ENCODE measurements at regions not wholly inside any gene's neighbourhood (a gene's known extent, or its start where the extent isn't known, plus 50 kb on each side); places are given as distances from the start of the nearest gene placed in this dataset.

DNA sequence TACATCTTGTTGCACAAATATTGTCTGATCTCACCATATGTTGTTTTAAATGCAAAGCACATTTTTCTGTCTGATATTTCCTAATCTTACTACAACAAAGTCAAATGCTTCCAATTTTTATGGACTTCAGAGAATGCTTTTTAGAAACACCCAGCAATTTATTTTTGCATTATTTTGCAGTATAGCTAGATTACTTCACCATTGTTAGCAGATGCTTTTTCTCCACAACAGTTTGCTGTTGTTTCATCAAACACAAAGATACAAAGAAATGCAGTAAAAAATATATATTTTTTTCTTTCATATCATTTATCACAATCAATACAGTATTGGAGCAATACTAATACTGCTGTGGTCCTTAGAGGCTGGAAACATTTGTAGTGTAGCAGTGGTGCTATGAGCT, 674.4 kb downstream of the TMTC2 start:
- H3K36me3 Mint-ChIP-seq = no peaks in the 10 kb centered on the region
- no peak for ATAC-seq
- no peak overlapping the region for H3K4me3 Mint-ChIP-seq
- DNase-seq (ENCODE audit: low spot score in 2 of 2) = no peak
- H3K9me3 Mint-ChIP-seq = no peaks in the 10 kb centered on the region
- no peak overlapping the region for H3K27ac Mint-ChIP-seq
- no peaks in the 10 kb centered on the region for H3K4me1 Mint-ChIP-seq

DNA sequence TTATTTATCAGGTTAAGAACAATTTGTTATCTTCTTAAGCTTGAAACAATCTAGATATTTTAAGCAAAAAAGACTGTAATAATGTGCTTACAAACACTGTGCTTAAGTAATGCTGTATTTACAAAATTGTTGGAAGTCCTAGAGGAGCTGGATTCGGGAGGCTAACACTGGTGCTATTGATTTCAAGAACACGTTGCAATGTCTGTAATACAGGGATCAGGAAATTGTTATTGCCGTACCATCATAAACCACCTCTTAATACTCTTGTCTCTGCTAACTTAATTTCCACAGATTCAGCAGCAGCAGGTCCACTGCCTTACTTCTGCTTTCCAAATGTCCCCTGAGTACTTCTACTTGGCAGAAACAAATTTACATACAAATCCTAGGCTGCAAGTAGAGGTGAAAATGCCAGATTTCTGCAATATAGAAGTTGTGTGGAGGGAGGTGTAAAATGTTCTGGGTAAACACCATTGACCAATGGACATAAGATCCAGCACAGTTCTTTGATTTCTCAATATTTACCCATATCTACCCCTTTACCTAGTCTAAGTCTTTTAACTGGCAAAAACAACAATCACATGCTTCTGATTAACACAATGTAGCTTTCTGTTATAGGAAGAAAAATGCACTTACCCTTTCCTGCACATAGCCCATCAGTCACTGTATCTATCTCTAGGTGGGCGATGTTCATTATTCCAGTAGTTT, 663.4 kb downstream of the TMTC2 start:
- Mint-ChIP-seq H3K4me3 (no peak overlapping the region), H3K4me1 (no peaks in the 10 kb centered on the region), H3K36me3 (no peaks in the 10 kb centered on the region), H3K9me3 (no peaks in the 10 kb centered on the region), H3K27ac (no peak overlapping the region)
- ATAC-seq (no peak), DNase-seq (ENCODE audit: low spot score in 2 of 2) (no peak)

DNA sequence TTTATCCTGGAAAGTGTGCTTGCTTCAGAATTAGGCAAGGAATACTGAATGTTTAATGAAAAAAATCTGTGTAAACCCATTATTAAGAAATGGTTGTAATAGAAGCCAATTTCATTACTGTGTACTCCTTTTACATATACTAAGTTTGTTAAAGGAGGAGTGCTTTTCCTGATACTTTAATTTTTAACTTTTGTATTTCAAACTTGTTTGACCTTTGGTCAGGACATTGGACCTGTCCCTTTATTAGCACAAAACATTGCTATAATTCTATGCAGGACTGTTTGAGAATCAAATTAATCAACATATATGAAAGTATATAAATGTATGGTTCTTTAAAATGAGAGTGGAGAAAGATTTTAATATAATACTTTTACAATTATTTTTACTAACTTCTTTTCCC, 659.6 kb downstream of the TMTC2 start:
- Mint-ChIP-seq H3K9me3 (peaks cover 3% of the 10 kb centered on the region), H3K4me3 (no peak overlapping the region), H3K27ac (no peak overlapping the region), H3K4me1 (no peaks in the 10 kb centered on the region), H3K36me3 (no peaks in the 10 kb centered on the region)
- DNase-seq (ENCODE audit: low spot score in 2 of 2) (no peak), ATAC-seq (no peak)

DNA sequence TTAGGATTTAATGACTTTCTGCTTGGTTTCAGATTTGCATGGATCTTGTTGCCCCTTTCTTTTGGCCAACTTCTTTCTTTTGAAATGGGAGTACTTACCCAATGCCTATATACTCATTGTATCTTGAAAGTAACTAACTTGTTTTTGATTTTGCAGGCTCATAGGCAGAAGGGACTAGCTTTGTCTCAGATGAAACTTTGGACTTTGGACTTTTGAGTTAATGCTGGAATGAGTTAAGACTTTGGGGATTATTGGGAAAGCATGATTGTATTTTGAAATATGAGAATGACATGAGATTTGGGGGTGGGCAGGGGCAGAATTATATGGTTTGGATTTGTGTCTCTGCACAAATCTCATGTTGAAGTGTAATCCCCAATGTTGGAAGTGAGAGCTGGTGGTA, 657.1 kb downstream of the TMTC2 start:
- Mint-ChIP-seq H3K4me3 (no peak overlapping the region), H3K36me3 (no peaks in the 10 kb centered on the region), H3K9me3 (peaks cover 5% of the 10 kb centered on the region), H3K4me1 (no peaks in the 10 kb centered on the region), H3K27ac (no peak overlapping the region)
- no peak for ATAC-seq
- DNase-seq (ENCODE audit: low spot score in 2 of 2) = no peak

DNA sequence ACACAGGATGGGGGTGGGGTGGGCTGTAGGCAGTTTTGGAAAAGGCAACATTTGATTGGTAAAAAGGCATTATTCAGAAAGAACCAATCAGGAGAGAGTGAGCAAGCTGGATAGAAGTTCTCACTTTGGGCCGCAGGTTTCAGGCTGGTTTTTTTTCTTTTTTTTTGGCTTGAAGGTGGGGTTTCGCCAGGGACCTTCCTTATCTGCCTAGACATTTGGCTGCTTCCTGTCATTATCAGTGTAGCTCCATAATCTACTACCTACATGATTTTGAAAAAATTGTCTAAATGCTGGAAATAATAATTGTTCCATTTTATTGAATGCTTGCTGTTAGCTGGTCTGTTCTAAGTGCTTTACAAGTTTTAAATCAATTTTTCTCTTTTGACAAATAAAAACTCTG, 649.0 kb downstream of the TMTC2 start:
- DNase-seq (ENCODE audit: low spot score in 2 of 2) = no peak
- no peak for ATAC-seq
- H3K27ac Mint-ChIP-seq = no peak overlapping the region
- peaks cover 3% of the 10 kb centered on the region for H3K9me3 Mint-ChIP-seq
- no peak overlapping the region for H3K4me3 Mint-ChIP-seq
- H3K36me3 Mint-ChIP-seq = no peaks in the 10 kb centered on the region
- H3K4me1 Mint-ChIP-seq = no peaks in the 10 kb centered on the region

DNA sequence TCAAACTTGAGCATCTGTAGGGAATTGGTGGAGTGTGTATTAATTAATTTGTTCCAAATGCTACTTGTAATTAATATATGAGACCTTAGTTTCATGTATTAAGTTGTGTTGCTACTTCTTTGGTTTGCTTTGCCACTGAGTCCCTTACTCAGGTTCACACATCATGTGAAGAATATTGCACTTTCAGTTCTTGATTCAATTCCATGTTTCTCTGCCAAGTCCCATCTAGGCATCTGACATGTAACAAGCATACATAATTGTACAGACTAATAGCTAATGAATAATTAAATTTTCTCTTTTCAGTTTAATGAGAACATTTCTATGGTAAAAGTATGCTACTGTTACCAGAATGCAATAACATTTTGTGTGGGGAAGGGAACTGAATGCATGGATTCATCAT, 640.0 kb downstream of the TMTC2 start:
- Mint-ChIP-seq H3K4me3 (no peak overlapping the region), H3K4me1 (no peaks in the 10 kb centered on the region), H3K9me3 (peaks cover 3% of the 10 kb centered on the region), H3K36me3 (no peaks in the 10 kb centered on the region), H3K27ac (no peak overlapping the region)
- DNase-seq (ENCODE audit: low spot score in 2 of 2) (no peak), ATAC-seq (no peak)

DNA sequence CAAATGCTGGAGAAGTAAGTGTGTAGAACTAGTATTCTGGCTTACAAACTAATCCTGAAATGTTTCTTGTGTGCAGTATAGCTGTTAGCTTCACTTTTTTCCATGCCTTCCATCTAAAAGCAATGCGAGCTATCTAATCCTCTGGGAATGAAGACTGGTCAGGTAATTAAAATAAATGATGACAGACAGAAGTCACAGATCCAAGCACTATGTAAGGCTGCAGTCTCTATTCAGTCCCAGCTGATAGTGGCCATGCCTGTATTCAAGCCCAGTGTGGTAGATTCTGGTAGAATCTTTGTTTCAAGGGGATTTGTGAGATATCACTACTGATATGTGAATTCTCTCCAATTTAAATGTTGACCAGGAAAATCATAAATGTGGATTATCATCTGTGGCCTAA, 637.2 kb downstream of the TMTC2 start:
- no peaks in the 10 kb centered on the region for H3K4me1 Mint-ChIP-seq
- no peak overlapping the region for H3K4me3 Mint-ChIP-seq
- no peaks in the 10 kb centered on the region for H3K36me3 Mint-ChIP-seq
- peaks cover 10% of the 10 kb centered on the region for H3K9me3 Mint-ChIP-seq
- ATAC-seq = no peak
- no peak overlapping the region for H3K27ac Mint-ChIP-seq
- no peak for DNase-seq (ENCODE audit: low spot score in 2 of 2)

DNA sequence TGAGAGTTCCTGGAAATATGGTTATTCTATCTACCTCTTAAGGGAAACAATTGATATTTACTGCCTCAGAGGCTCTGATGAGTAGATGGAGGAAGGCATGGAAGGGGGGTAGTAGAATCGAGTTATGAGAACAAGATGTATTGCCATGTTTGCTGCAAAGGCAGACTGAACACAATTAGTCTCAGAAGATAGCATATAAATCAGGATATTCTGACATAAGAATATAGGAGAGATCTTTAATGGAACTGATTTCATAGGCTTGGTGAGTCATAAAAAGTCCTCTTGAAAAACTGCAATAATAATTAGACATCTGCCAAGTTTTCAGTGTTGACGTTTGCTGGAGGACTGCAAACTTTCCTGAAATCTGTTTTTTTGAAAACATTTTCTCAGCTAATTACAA, 636.1 kb downstream of the TMTC2 start:
- no peak for ATAC-seq
- Mint-ChIP-seq H3K4me1 (no peaks in the 10 kb centered on the region), H3K4me3 (no peak overlapping the region)

DNA sequence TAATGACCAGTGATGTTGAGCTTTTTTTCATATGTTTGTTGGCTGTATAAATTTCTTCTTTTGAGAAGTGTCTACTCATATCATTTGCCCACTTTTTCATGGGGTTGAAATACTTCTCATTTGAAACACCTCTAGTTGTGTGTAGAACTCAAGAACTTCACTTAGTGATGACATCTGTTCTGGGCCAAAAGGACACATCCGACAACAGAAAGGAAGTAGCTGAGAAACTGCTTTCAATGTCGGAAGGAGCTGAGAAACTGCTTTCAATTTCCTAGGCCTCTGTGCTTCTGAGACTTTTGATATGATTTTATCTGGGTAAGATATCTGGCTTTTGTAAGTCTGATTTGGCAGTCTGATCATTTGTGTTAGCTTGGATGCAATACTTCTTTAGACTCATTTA, 635.3 kb downstream of the TMTC2 start:
- peaks cover 10% of the 10 kb centered on the region for H3K9me3 Mint-ChIP-seq
- no peak overlapping the region for H3K4me3 Mint-ChIP-seq
- no peaks in the 10 kb centered on the region for H3K4me1 Mint-ChIP-seq
- no peak overlapping the region for H3K27ac Mint-ChIP-seq
- ATAC-seq = no peak
- no peaks in the 10 kb centered on the region for H3K36me3 Mint-ChIP-seq
- DNase-seq (ENCODE audit: low spot score in 2 of 2) = no peak

More for the DNA sequence above, 636.1 kb downstream of the TMTC2 start:
- H3K27ac Mint-ChIP-seq = no peak overlapping the region
- no peaks in the 10 kb centered on the region for H3K36me3 Mint-ChIP-seq
- H3K9me3 Mint-ChIP-seq = peaks cover 10% of the 10 kb centered on the region
- no peak for DNase-seq (ENCODE audit: low spot score in 2 of 2)

DNA sequence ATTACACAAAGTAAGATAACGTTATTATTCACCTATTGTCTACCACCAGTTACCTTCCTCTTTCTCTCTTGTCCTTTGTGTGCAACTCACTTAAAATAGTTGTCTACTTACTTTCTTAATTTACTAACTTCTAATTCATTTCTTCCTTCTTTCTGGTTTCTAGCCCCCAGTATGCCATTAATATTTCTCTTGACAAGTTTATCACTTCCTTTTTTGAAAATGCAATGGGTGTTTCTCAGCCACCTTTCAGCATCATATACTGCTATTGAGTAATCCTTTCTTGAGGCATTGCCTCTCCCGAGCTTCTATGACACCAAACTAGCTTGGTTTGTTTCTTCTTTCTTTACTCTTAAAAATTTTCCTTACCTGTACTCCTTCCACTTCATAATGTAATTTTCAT, 633.6 kb downstream of the TMTC2 start:
- no peak for DNase-seq (ENCODE audit: low spot score in 2 of 2)
- no peak overlapping the region for H3K27ac Mint-ChIP-seq

DNA sequence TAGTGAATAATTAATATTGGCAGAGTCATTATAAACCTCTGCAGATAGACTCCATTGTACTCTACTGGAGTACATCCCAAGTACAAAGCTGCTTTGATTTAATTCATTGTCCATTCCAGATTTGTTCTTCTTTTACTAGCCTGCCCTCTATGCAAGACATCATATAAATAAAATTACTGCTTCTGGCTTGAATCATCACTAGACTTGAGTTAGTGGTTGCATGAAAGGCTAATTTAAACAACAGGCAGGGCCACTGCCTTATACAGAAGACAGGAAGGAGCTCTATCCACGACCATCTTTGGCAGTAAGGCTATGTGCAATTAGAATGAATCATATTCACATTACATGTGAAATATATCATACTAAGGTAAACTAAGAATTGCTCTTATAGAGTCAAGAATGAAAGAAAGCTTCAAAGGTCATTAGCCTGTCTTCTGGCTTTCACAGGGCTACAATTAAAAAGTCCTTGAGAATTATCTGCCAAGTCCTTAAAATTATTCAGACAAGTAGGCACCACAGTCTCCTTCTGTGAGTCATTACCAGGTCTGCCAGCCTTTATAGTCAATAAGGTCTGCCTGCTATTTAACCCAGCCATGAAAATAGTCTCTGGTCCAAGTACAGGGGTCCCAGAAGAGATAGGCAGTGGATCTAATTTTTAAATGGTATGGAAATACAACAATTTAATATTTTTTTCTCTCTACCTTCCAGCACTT, 631.8 kb downstream of the TMTC2 start:
- Mint-ChIP-seq H3K4me1 (no peaks in the 10 kb centered on the region), H3K4me3 (no peak overlapping the region), H3K9me3 (peaks cover 12% of the 10 kb centered on the region), H3K27ac (no peak overlapping the region), H3K36me3 (no peaks in the 10 kb centered on the region)
- ATAC-seq (no peak), DNase-seq (ENCODE audit: low spot score in 2 of 2) (no peak)

More for the DNA sequence above, 633.6 kb downstream of the TMTC2 start:
- Mint-ChIP-seq H3K4me1 (no peaks in the 10 kb centered on the region), H3K36me3 (no peaks in the 10 kb centered on the region), H3K9me3 (peaks cover 10% of the 10 kb centered on the region), H3K4me3 (no peak overlapping the region)
- no peak for ATAC-seq

DNA sequence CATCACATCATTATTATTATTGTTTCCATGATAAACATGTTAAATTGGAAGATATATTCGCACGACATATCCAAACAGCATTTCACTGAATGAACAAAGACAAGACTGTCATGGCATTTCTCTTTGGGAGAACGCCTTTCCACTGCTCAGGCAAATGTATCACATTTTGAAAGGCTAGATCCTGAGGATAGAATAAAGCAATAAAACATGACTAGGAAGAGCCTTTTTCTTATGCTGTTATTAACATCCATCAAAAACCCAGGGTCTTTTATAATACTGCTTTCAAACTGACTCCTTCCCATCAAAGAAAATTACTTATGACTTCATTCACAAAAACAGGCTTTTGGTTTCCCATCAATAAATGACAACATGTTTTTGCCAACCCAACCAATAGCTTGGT, 630.9 kb downstream of the TMTC2 start:
- no peaks in the 10 kb centered on the region for H3K4me1 Mint-ChIP-seq
- no peak overlapping the region for H3K27ac Mint-ChIP-seq
- H3K36me3 Mint-ChIP-seq = no peaks in the 10 kb centered on the region
- no peak for DNase-seq (ENCODE audit: low spot score in 2 of 2)
- no peak overlapping the region for H3K4me3 Mint-ChIP-seq
- ATAC-seq = no peak
- H3K9me3 Mint-ChIP-seq = peaks cover 10% of the 10 kb centered on the region

DNA sequence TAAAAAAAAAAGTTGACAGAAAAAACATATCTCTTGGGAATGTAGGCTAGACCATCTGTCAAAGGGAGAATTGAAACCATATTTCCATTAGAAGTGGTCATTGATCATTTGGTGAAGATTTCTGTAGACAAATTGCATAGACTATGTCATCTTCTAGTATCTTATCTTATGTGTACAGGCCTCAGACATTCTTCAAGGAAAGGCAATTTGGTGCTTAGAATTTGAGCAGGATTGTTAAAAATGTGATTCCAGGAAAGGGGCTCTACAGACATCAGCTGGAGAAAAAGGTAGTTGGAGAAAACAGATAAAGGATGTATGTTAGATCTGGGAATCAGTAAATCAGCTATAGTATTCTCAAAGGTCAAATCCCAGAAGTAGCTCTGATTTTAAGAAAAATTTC, 627.1 kb downstream of the TMTC2 start:
- Mint-ChIP-seq H3K4me1 (no peaks in the 10 kb centered on the region), H3K36me3 (no peaks in the 10 kb centered on the region), H3K9me3 (peaks cover 3% of the 10 kb centered on the region), H3K27ac (no peak overlapping the region), H3K4me3 (no peak overlapping the region)
- ATAC-seq (no peak), DNase-seq (ENCODE audit: low spot score in 2 of 2) (no peak)

DNA sequence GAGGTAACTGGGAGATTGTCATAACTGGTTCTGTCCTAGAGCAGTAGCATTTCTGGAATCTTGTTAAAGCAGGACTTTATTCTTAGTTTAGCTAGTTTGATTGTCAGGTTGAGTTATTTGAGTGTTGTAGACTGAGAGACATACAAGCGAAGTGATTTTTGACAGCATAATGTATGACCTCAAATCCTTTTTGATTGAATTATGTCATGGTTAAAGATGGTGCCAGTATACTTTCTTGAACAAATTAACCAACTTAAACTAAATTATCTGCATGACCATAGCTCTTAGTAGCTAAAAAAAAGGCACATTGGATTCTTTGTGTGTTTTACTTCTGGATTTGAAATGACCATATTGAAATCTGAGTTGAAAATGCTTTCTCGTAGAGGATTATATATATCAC, 626.6 kb downstream of the TMTC2 start:
- no peak overlapping the region for H3K27ac Mint-ChIP-seq

DNA sequence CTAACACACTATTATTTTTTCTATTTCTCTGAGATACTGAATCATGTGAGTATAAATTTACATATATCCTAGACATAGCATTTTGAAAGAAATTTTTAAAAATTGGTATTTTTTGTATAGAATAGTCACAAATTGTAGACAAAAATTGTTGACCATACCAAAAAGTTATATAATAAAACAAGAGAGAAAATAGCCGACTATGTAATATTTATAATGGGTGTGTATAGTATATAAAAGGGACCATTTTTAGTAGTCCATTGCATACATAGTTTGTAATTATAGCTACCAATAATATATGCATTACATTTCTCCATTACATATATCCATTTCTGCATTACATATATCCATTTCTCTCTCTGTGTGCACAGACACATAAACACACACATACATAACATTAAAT, 590.2 kb downstream of the TMTC2 start:
- H3K4me3 Mint-ChIP-seq = no peak overlapping the region
- DNase-seq (ENCODE audit: low spot score in 2 of 2) (no peak), ATAC-seq (no peak)
- no peak overlapping the region for H3K27ac Mint-ChIP-seq
- H3K4me1 Mint-ChIP-seq = no peaks in the 10 kb centered on the region
- H3K9me3 Mint-ChIP-seq = peaks cover 12% of the 10 kb centered on the region
- H3K36me3 Mint-ChIP-seq = no peaks in the 10 kb centered on the region

More for the DNA sequence above, 626.6 kb downstream of the TMTC2 start:
- DNase-seq (ENCODE audit: low spot score in 2 of 2) (no peak), ATAC-seq (no peak)
- Mint-ChIP-seq H3K4me1 (no peaks in the 10 kb centered on the region), H3K4me3 (no peak overlapping the region), H3K9me3 (peaks cover 6% of the 10 kb centered on the region), H3K36me3 (no peaks in the 10 kb centered on the region)

DNA sequence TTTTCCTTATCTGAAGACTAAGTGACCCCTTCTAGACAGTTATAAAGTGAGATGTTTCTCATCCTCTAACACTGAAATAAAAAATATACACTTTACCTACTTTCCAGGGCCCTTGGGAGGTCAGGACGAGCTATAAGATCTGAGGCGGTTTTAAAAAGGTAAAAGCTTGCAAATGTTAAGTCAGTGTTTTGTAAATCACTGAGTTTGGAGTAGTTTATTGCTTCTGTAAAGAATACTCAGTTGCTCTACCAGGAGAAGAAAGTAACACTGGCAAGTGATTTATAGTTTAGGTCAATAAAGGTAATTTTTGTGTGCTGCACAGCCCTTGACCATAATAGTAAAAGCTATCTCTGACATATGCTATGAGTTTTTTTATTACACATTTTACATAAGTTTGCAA, 584.5 kb downstream of the TMTC2 start:
- H3K4me1 Mint-ChIP-seq = no peaks in the 10 kb centered on the region
- H3K9me3 Mint-ChIP-seq = peaks cover 13% of the 10 kb centered on the region
- DNase-seq (ENCODE audit: low spot score in 2 of 2) = no peak
- no peak overlapping the region for H3K4me3 Mint-ChIP-seq
- H3K36me3 Mint-ChIP-seq = no peaks in the 10 kb centered on the region
- no peak overlapping the region for H3K27ac Mint-ChIP-seq
- ATAC-seq = no peak

Measured in stimulated activated effector memory CD8-positive, alpha-beta T cell treated with anti-CD3 and anti-CD28 coated beads, Interleukin-12 subunit alpha, Interleukin-12 subunit beta, amount 100 ng/mL, for 72 hours (primary cell).